ENCODE measurements at regions not wholly inside any gene's neighbourhood (a gene's known extent, or its start where the extent isn't known, plus 50 kb on each side); places are given as distances from the start of the nearest gene placed in this dataset.

- H3K36me3 ChIP-seq (ENCODE audit: control insufficient read depth, insufficient read depth, low read length): no peaks in the 10 kb centered on the region
- H3K9me3 ChIP-seq (ENCODE audit: control insufficient read depth, insufficient read depth, low read length): no peaks in the 10 kb centered on the region
- H3K4me1 Mint-ChIP-seq: no peaks in the 10 kb centered on the region
- TF ChIP-seq CTCF (IDR thresholded peaks at IDR 0.05): no peak
- intact Hi-C loops (cut with micrococcal nuclease): no loop called here
- DNase-seq (no peak), ATAC-seq (no peak)
- H3K4me1 ChIP-seq (ENCODE audit: control insufficient read depth, insufficient read depth, low read length): no peaks in the 10 kb centered on the region
- H3K27me3 Mint-ChIP-seq (ENCODE audit: low read depth in 2 of 2): peaks cover 31 to 53% of the 10 kb centered on the region in 2 donors
- H3K9me3 Mint-ChIP-seq: no peaks in the 10 kb centered on the region
- WGBS (ENCODE audit: insufficient coverage): 83% methylated on average over 7 of the region's 7 CpGs
- no peak overlapping the region for H3K27ac ChIP-seq (ENCODE audit: low read length)
- H3K27ac Mint-ChIP-seq: no peak overlapping the region
- H3K4me3 Mint-ChIP-seq: no peak overlapping the region
- H3K36me3 Mint-ChIP-seq: no peaks in the 10 kb centered on the region
- H3K27me3 ChIP-seq (ENCODE audit: control insufficient read depth, insufficient read depth, low read length): no peaks in the 10 kb centered on the region
- no peak overlapping the region for H3K4me3 ChIP-seq (ENCODE audit: low read length)
Observed at GRCh38 chr22:48071828-48072227, 1309.4 kb downstream of the TBC1D22A start.

- Mint-ChIP-seq H3K36me3 (no peaks in the 10 kb centered on the region), H3K9me3 (no peaks in the 10 kb centered on the region), H3K4me3 (no peak overlapping the region), H3K4me1 (no peaks in the 10 kb centered on the region), H3K27ac (no peak overlapping the region), H3K27me3 (ENCODE audit: low read depth in 2 of 2) (peaks cover 29 to 48% of the 10 kb centered on the region in 2 donors)
- no peak for DNase-seq
- Histone ChIP-seq H3K36me3 (ENCODE audit: control insufficient read depth, insufficient read depth, low read length) (no peaks in the 10 kb centered on the region), H3K4me3 (ENCODE audit: low read length) (no peak overlapping the region), H3K27me3 (ENCODE audit: control insufficient read depth, insufficient read depth, low read length) (no peaks in the 10 kb centered on the region), H3K27ac (ENCODE audit: low read length) (no peak overlapping the region), H3K9me3 (ENCODE audit: control insufficient read depth, insufficient read depth, low read length) (no peaks in the 10 kb centered on the region), H3K4me1 (ENCODE audit: control insufficient read depth, insufficient read depth, low read length) (no peaks in the 10 kb centered on the region)
- intact Hi-C loops (cut with micrococcal nuclease): no loop called here
- ATAC-seq: no peak
- WGBS (ENCODE audit: insufficient coverage): 80% methylated on average over 10 of the region's 10 CpGs
- no peak for TF ChIP-seq CTCF (IDR thresholded peaks at IDR 0.05)
Observed at GRCh38 chr22:48071305-48071704, 1308.9 kb downstream of the TBC1D22A start.

GRCh38 chr22:48070760-48071159 lies 1308.3 kb downstream of the TBC1D22A start:
- Mint-ChIP-seq H3K9me3 (no peaks in the 10 kb centered on the region), H3K4me3 (no peak overlapping the region), H3K27ac (no peak overlapping the region), H3K4me1 (no peaks in the 10 kb centered on the region), H3K36me3 (no peaks in the 10 kb centered on the region), H3K27me3 (ENCODE audit: low read depth in 2 of 2) (peaks cover 24 to 42% of the 10 kb centered on the region in 2 donors)
- 95% methylated on average over 3 of the region's 4 CpGs for WGBS (ENCODE audit: insufficient coverage)
- Histone ChIP-seq H3K36me3 (ENCODE audit: control insufficient read depth, insufficient read depth, low read length) (no peaks in the 10 kb centered on the region), H3K27ac (ENCODE audit: low read length) (no peak overlapping the region), H3K27me3 (ENCODE audit: control insufficient read depth, insufficient read depth, low read length) (no peaks in the 10 kb centered on the region), H3K9me3 (ENCODE audit: control insufficient read depth, insufficient read depth, low read length) (no peaks in the 10 kb centered on the region), H3K4me1 (ENCODE audit: control insufficient read depth, insufficient read depth, low read length) (no peaks in the 10 kb centered on the region), H3K4me3 (ENCODE audit: low read length) (no peak overlapping the region)
- no peak for TF ChIP-seq CTCF (IDR thresholded peaks at IDR 0.05)
- intact Hi-C loops (cut with micrococcal nuclease): no loop called here
- no peak for DNase-seq
- no peak for ATAC-seq

GRCh38 chr22:48070083-48070482 lies 1307.6 kb downstream of the TBC1D22A start:
- 90% methylated on average over 9 of the region's 9 CpGs for WGBS (ENCODE audit: insufficient coverage)
- H3K4me1 ChIP-seq (ENCODE audit: control insufficient read depth, insufficient read depth, low read length): no peaks in the 10 kb centered on the region
- TF ChIP-seq CTCF (IDR thresholded peaks at IDR 0.05): no peak

More at GRCh38 chr22:48070083-48070482, 1307.6 kb downstream of the TBC1D22A start:
- H3K9me3 Mint-ChIP-seq: no peaks in the 10 kb centered on the region
- H3K36me3 Mint-ChIP-seq: no peaks in the 10 kb centered on the region
- intact Hi-C loops (cut with micrococcal nuclease): no loop called here
- no peak overlapping the region for H3K4me3 ChIP-seq (ENCODE audit: low read length)
- H3K27ac Mint-ChIP-seq: no peak overlapping the region
- H3K4me3 Mint-ChIP-seq: no peak overlapping the region
- no peaks in the 10 kb centered on the region for H3K4me1 Mint-ChIP-seq
- no peaks in the 10 kb centered on the region for H3K36me3 ChIP-seq (ENCODE audit: control insufficient read depth, insufficient read depth, low read length)
- ATAC-seq (no peak), DNase-seq (no peak)
- H3K27ac ChIP-seq (ENCODE audit: low read length): no peak overlapping the region
- H3K9me3 ChIP-seq (ENCODE audit: control insufficient read depth, insufficient read depth, low read length): no peaks in the 10 kb centered on the region
- H3K27me3 Mint-ChIP-seq (ENCODE audit: low read depth in 2 of 2): peaks cover 21 to 44% of the 10 kb centered on the region in 2 donors
- H3K27me3 ChIP-seq (ENCODE audit: control insufficient read depth, insufficient read depth, low read length): no peaks in the 10 kb centered on the region
